Fibroblast of villous mesenchyme (primary cell): ENCODE measurements at regions not wholly inside any gene's neighbourhood (a gene's known extent, or its start where the extent isn't known, plus 50 kb on each side); places are given as distances from the start of the nearest gene placed in this dataset.

Source experiments
- DNase-seq: peaks from one replicate; pipeline ENCODE4 v3.0.0-alpha.2; 2010; ENCODE audit warnings: low read depth
- H3K4me3 ChIP-seq: 2 replicates; pipeline ENCODE4 v1.5.1; 2011; ENCODE audit warnings: low read depth, mild to moderate bottlenecking, low read length
- CTCF ChIP-seq: IDR thresholded peaks from 2 replicates; pipeline ENCODE4 v1.5.1; 2012; ENCODE audit warnings: low read depth, mild to moderate bottlenecking, low read length; ENCODE audit not compliant: insufficient read depth

- DNase-seq: no peak
- no peak for TF ChIP-seq CTCF
- H3K4me3 ChIP-seq: no peak overlapping the region
These were observed 215.0 kb upstream of the THBS1 start for GRCh38 chr15:39365873-39366272.

- H3K4me3 ChIP-seq: no peak overlapping the region
- DNase-seq: no peak
These were observed 213.3 kb upstream of the THBS1 start for GRCh38 chr15:39367596-39367995.

GRCh38 chr15:39369768-39370167 is 211.1 kb upstream of the THBS1 start:
- no peak for TF ChIP-seq CTCF
- no peak for DNase-seq
- no peak overlapping the region for H3K4me3 ChIP-seq

More at GRCh38 chr15:39367596-39367995, 213.3 kb upstream of the THBS1 start:
- TF ChIP-seq CTCF: no peak

- peak; percentile 49 for DNase-seq
- H3K4me3 ChIP-seq: no peak overlapping the region
- TF ChIP-seq CTCF: no peak
These were observed 204.4 kb upstream of the THBS1 start for GRCh38 chr15:39376371-39376909.

GRCh38 chr15:39381517-39381916 is 199.4 kb upstream of the THBS1 start:
- no peak for DNase-seq
- H3K4me3 ChIP-seq: no peak overlapping the region
- TF ChIP-seq CTCF: no peak

GRCh38 chr15:39388118-39388517 is 192.8 kb upstream of the THBS1 start:
- DNase-seq: no peak
- TF ChIP-seq CTCF: no peak
- H3K4me3 ChIP-seq: no peak overlapping the region

- peak; percentile 93 for DNase-seq
- H3K4me3 ChIP-seq: no peak overlapping the region
- no peak for TF ChIP-seq CTCF
These were observed 189.6 kb upstream of the THBS1 start for GRCh38 chr15:39391230-39391629.
